H1 (cell line): ENCODE measurements at regions not wholly inside any gene's neighbourhood (a gene's known extent, or its start where the extent isn't known, plus 50 kb on each side); places are given as distances from the start of the nearest gene placed in this dataset.

Experiments
- ATF2 ChIP-seq: IDR thresholded peaks from 2 replicates; pipeline ENCODE4 v1.6.1; 2012; ENCODE audit warnings: low read length, inconsistent platforms
- BRCA1 ChIP-seq: IDR thresholded peaks from 2 replicates; pipeline ENCODE4 v1.6.1; 2012; ENCODE audit warnings: low read depth, low read length, improper control_type of control experiment
- CBX5 ChIP-seq: fragments of 300-800, 300-1000 bp; sonication (generic); IDR thresholded peaks from 2 replicates; pipeline ENCODE4 v1.7.1; 2016; ENCODE audit warnings: antibody characterized with exemption, low read length, low read depth
- CHD1 ChIP-seq: IDR thresholded peaks from 2 replicates; pipeline ENCODE4 v1.6.1; 2012; ENCODE audit warnings: low read depth, low read length, improper control_type of control experiment
- EGR1 ChIP-seq: IDR thresholded peaks from 2 replicates; pipeline ENCODE4 v1.6.1; 2011; ENCODE audit warnings: low read depth, low read length, borderline replicate concordance
- EZH2 ChIP-seq: fragments of 200-600 bp; sonication (generic); IDR thresholded peaks from 2 replicates; pipeline ENCODE4 v1.7.1; 2012; ENCODE audit warnings: low read depth, mild to moderate bottlenecking, moderate library complexity, low read length, inconsistent platforms; ENCODE audit not compliant: severe bottlenecking
- GABPA ChIP-seq: IDR thresholded peaks from 2 replicates; pipeline ENCODE4 v1.6.1; 2011; ENCODE audit warnings: mild to moderate bottlenecking, low read length, moderate library complexity, borderline replicate concordance; ENCODE audit not compliant: insufficient read depth
- HDAC2 ChIP-seq, 2 experiments: fragments of 300-600 bp in 1 of 2; sonication (generic) in 1 of 2; IDR thresholded peaks; 2 replicates each; pipeline ENCODE4 v1.6.1; 2011 to 2012; ENCODE audit warnings: low read depth in 2 of 2, low read length in 2 of 2, mild to moderate bottlenecking in 2 of 2, moderate library complexity in 2 of 2, borderline replicate concordance in 1 of 2, inconsistent platforms in 1 of 2
- KDM5A ChIP-seq: fragments of 200-600 bp; IDR thresholded peaks from 2 replicates; pipeline ENCODE4 v1.7.1; 2012; ENCODE audit warnings: mild to moderate bottlenecking, low read length, inconsistent platforms, mixed read lengths
- RFX5 ChIP-seq: IDR thresholded peaks from 2 replicates; pipeline ENCODE4 v1.6.1; 2011; ENCODE audit warnings: low read depth, low read length, improper control_type of control experiment, borderline replicate concordance
- RNF2 ChIP-seq: fragments of 200-900, 300-1000 bp; sonication (generic); IDR thresholded peaks from 2 replicates; pipeline ENCODE4 v1.7.1; 2016; ENCODE audit warnings: borderline replicate concordance, low read depth, mild to moderate bottlenecking, antibody characterized with exemption, low read length; ENCODE audit not compliant: poor library complexity, severe bottlenecking; ENCODE audit errors: missing control alignments
- RXRA ChIP-seq: IDR thresholded peaks from 2 replicates; pipeline ENCODE4 v1.6.1; 2011; ENCODE audit warnings: low read depth, mild to moderate bottlenecking, low read length, moderate library complexity; ENCODE audit not compliant: insufficient read depth
- SIN3A ChIP-seq, 2 experiments: IDR thresholded peaks in 1 of 2; conservative IDR thresholded peaks in 1 of 2; 2 replicates each; pipeline ENCODE4 v1.6.1; 2011 to 2012; ENCODE audit warnings: low read length in 2 of 2, improper control_type of control experiment in 1 of 2, low read depth in 1 of 2, mild to moderate bottlenecking in 1 of 2
- SIX5 ChIP-seq: IDR thresholded peaks from 2 replicates; pipeline ENCODE4 v1.6.1; 2011; ENCODE audit warnings: mild to moderate bottlenecking, low read depth, low read length
- SUZ12 ChIP-seq: fragments of 200-600 bp; sonication (generic); IDR thresholded peaks from 2 replicates; pipeline ENCODE4 v1.6.1; 2012; ENCODE audit warnings: mild to moderate bottlenecking, inconsistent platforms, low read length, moderate library complexity, mixed read lengths
- TCF12 ChIP-seq: IDR thresholded peaks from 2 replicates; pipeline ENCODE4 v1.6.1; 2011; ENCODE audit warnings: low read depth, mild to moderate bottlenecking, low read length
- USF2 ChIP-seq: IDR thresholded peaks from 2 replicates; pipeline ENCODE4 v1.6.1; 2011; ENCODE audit warnings: low read length, improper control_type of control experiment

- TF ChIP-seq GABPA (no peak), RNF2 (no peak), USF2 (no peak), EGR1 (no peak), TCF12 (no peak), BRCA1 (no peak), ATF2 (no peak), CBX5 (no peak), EZH2 (no peak), KDM5A (no peak), HDAC2 (IDR thresholded peaks at IDR 0.05; ENCODE audit: borderline replicate concordance in 1 of 2, low read depth in 2 of 2, low read length in 2 of 2) (no peak), SUZ12 (no peak), RXRA (no peak), SIX5 (no peak), RFX5 (no peak), CHD1 (no peak), SIN3A (conservative IDR thresholded peaks at IDR 0.05 in 1 of 2, IDR thresholded peaks at IDR 0.05 in 1 of 2; ENCODE audit: low read depth in 1 of 2, low read length in 2 of 2) (no peak)
These were observed 167.6 kb upstream of the CXorf66 start (continued) for GRCh38 chrX:140132937-140133336.
